Left colon (tissue), 2 donors: ENCODE measurements at regions not wholly inside any gene's neighbourhood (a gene's known extent, or its start where the extent isn't known, plus 50 kb on each side); places are given as distances from the start of the nearest gene placed in this dataset.
A peak's percentile ranks its signal among the peaks of the same experiment; 100 is the strongest.

ENCODE experiments used
- ATAC-seq: fragments of 200-7000 bp; cut with Tn5 transposase; one replicate; pipeline ENCODE4 v1.9.1; 2020; ENCODE audit warnings: mild to moderate bottlenecking, moderate library complexity
- DNase-seq, 2 donors: peaks; one replicate each; pipeline ENCODE4 v3.0.0-alpha.2; 2020
- intact Hi-C, 2 donors: fragments of 100-400 bp; cut with DNase I in 1 of 2; cut with micrococcal nuclease in 1 of 2; formaldehyde crosslinking; loops; one replicate each; pipeline versions ENCODE4 v1.11.2 to v1.14.0; 2022; cut with DNase I, micrococcal nuclease
- donor health status: DM: no; HTN: no; CAD: no.
- donor health status: DM: yes; HTN: yes; CAD: no.

DNA sequence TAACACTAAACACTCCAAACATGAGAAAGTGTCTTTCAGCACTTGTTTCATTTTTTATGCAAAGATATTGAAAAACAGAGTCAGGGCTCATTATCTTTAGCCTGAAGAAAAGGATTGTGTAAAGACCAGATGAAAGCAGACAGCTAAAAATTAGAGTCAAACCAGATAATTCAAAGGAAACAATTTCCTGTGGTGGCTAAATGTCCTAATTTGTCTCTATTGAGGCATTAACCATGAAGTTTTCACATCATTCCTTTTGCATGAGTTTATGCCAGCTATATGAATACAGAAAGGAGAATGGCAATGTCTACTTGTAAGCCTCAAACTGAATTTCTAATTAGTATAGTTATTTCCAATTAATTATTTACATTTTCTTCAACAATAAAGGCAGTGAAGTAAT is 338.5 kb downstream of the FSCB start:
- intact Hi-C loops, result no loop called here
- no peak for ATAC-seq
- DNase-seq, result no peak

DNA sequence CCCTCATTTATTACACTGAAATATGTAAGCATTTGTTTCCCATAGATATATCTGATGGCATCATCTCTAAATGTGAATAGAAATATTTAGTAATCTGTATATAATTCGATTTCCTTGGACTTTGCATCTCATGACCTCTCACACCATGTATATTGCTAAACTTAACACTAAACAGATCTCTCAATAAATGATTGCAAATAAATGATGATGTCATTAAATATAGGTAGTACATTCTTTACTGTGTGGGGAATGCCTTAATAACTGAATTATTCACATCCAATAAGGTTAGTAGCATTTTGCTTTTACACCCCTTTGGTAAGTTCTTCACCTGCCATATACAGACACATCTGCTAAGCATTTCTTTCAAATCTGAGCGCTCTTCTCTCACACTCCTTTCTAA is 340.5 kb downstream of the FSCB start:
- no peak for DNase-seq
- no peak for ATAC-seq
- intact Hi-C loops, result no loop called here

DNA sequence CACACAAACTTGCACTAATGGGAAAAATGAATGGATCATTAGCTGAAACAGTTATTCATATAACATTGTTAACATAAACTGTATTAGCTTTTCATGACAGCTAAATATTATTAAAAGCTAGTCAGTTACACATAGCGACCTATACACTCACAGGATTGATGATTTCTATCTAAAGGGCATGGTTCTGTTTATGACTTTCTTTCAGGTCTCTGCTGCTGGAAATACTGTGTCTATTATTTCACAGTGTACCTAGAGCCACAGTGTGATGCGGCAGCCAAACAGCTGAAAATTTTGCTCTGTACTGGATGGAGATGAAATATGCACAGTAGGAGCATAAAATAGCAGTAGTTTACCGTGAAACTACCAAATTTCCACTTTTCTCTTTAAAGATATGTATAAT is 341.1 kb downstream of the FSCB start:
- intact Hi-C loops, result no loop called here
- ATAC-seq (no peak), DNase-seq (no peak)

DNA sequence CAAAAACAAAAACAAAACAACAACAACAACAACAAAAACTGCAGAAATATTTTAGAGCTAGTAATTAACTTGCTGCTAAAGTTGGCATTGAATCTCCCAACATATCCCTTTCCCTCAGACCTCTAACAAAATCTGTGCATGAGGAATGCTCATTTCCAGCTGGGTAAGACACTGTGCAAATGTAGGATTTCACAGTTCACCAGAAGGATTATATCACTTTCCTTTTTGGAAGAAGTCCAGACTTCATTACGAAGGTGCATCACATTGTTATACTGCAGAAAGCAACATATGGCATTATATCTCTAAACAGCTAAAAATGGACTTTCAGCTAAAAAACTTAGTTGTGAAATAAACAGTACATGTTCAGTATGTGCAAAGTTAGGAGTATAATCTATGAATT is 341.8 kb downstream of the FSCB start:
- ATAC-seq (no peak), DNase-seq (no peak)
- intact Hi-C loops, result no loop called here

DNA sequence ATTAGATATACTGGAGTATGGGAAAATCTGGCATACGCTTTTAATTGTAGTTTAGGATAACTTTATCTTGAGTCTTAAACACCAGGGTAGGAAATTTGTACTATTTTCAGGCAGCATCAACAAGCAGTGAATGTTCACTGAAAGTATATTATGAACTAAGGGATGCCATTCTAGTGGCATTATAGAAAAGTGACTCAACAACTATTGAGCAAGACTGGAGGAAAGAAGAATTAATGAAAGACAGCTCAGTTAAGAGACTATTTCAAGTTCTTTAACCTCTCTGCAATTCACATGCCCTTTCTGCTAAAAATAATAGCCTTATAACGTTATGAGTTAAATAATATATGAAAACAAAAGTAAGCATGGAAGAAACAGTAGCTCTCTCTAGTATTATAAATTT is 343.1 kb downstream of the FSCB start:
- no peak for ATAC-seq
- DNase-seq, result no peak
- intact Hi-C loops, result no loop called here

DNA sequence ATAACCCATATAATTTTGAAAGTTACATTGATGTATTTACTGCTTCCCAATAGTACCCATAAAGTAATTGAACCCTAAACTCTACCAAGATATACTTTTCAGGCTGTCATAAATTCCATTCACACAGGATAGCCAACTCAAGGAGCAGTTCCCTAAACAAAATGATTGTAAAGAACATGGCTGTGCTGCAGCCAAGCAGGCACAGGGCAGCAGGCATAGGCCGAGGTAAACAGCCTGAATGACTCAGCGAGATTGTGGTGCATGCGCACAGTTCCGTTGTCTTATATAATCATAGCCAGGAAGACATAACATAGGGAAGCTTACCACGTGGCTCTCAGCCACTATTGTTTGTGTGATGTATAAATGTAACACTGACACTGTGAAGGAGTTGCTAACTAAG is 344.9 kb downstream of the FSCB start:
- ATAC-seq (peak; percentile 87), DNase-seq (peak in 1 of 2 donors; percentile 8)
- intact Hi-C loops, result no loop called here

DNA sequence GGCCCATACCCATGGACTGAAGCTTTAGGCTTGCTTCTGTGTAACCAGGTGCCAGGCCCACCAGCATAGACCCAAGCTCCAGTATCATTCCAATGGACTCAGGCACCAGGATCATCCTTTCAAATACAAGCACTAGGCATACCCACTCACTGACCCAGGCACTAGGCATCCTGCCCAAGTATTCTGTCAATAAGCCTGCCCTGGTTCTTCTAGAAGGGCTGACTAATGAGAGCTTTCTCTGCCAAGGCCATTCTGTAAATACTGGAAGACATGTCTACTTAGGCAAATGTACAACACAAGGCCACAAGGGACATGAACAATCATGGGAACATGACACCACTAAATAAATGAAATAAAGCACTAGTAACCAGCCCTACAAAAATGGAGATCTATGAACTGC is 352.2 kb downstream of the FSCB start:
- intact Hi-C loops, result no loop called here
- ATAC-seq (no peak), DNase-seq (no peak)

DNA sequence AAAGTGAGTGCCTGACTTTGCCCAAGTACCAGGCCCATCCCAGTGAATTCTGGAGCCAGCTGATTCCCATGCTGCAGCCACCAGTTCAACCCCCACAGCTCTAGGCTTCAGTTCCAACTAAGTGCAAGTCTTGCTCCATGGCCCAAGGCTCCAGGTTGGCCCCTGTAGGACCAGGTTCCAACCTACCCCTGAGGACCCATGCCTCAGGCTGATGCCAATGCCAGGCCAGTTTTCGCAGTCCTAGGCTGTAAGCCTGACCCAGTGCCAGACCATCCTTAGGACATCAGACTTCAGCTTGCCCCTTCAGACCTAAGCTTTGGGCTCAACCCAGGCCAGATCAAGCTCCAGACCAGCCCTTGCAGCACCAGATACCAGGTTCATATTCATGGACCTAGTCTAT is 352.6 kb downstream of the FSCB start:
- intact Hi-C loops, result no loop called here
- ATAC-seq (no peak), DNase-seq (no peak)

DNA sequence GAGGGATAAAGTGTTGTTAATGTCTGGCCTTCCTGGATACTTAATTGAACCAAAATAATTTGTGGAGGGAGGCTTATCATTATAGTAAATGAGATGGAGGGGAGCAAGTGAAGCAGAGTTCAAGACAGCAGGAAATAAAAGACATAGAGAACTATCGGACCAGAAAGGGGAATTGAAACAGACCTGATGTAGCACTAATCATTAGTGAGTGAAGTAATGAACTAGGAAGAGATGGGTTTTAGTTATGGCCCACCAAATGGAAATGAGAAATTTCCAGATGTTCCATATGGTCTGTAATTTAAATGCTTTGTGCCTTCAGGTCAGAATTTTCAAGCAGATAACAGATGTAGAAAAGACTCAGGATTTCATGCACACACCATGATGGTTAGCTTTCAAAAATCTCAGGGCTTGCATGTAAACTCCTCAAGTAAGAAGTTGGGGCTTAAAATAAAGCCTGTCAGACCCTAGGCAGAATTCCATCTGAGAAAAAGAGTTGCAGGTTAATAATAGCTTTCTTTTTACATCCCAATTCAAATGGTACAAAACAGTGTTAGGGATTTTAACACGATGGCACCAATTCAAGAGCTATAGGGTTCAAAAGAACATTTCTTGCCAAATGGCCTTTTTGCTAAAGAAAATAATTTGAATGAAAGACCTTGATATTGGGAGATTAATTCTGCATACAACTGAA is 355.8 kb downstream of the FSCB start:
- DNase-seq, result no peak
- intact Hi-C loops, result no loop called here
- no peak for ATAC-seq

DNA sequence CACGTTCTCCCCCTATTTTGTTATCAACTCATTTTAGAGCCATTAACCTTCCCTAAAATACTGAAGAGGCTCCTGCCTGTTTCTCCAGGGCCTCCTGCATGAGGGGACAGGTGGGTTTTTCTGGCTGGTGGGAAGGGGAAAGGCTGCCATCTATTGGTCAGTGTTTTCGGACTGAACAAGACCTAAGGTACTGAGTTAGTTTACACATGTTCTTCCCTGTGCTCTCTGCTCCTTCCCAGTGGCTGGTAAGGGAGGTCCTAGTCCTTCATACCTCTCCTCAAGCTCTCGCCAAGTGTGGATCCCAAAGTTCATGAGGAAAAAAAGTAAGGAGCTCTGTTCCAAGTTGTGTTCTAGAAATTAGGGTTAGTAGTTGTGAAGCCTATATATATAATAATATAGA is 357.5 kb downstream of the FSCB start:
- DNase-seq (no peak), ATAC-seq (no peak)
- intact Hi-C loops, result no loop called here

DNA sequence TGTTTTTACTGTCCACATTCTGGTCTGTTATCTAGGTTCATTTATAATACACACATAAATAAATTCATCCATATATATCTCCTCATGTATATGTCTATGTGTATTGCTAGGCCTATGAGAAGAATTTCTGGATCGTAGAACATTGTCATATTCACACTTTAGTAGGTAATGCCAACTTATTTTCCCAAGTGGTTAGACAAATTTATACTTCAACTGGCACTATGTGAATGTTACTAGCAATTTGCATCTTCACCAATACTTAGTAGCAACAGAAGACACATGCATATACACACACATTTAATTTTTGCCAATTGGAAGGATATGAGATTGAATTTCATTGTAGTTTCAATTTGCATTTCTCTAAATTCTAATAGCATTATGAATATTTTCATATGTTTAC is 365.1 kb downstream of the FSCB start:
- no peak for DNase-seq
- intact Hi-C loops, result no loop called here
- no peak for ATAC-seq

DNA sequence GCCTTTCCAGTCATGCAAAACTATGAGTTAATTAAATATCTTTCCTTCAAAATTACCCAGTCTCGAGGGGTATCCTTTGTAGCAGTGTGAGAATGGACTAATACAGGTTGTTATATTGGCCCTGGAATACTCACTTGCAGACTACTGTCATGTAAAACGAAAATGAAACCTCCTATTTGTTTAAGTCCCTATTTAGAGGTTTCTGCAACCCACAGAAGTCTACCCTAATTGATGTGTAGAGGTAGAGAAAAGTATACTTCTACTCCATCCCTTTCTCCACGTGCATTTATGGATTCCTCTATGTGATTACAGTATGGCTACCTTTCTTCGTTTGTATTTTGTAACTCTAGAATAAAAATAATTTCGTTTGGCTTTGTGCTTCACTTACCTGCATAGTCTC is 371.1 kb downstream of the FSCB start:
- intact Hi-C loops, result no loop called here
- ATAC-seq, result no peak

DNA sequence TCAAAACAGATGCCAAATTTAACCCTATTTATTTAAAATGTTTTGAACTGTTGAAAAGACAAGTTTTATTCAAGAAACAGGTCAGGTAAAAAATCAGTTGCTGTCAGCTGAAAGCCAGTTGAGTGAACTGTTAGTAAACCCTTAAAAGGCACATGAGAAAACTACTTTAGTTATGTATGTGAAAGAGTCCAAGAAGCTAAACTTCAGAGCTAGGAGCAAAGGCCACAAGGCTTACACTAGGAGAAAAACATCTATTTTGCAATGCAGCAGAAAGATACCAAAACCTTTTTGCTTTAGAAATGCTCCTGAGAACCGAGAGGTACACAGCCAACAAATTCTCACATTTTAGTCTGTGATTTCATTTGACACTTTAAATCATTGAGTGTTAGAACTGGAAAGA is 375.2 kb downstream of the FSCB start:
- ATAC-seq (no peak), DNase-seq (no peak)
- intact Hi-C loops, result no loop called here

More for the DNA sequence above, 371.1 kb downstream of the FSCB start:
- DNase-seq, result no peak

DNA sequence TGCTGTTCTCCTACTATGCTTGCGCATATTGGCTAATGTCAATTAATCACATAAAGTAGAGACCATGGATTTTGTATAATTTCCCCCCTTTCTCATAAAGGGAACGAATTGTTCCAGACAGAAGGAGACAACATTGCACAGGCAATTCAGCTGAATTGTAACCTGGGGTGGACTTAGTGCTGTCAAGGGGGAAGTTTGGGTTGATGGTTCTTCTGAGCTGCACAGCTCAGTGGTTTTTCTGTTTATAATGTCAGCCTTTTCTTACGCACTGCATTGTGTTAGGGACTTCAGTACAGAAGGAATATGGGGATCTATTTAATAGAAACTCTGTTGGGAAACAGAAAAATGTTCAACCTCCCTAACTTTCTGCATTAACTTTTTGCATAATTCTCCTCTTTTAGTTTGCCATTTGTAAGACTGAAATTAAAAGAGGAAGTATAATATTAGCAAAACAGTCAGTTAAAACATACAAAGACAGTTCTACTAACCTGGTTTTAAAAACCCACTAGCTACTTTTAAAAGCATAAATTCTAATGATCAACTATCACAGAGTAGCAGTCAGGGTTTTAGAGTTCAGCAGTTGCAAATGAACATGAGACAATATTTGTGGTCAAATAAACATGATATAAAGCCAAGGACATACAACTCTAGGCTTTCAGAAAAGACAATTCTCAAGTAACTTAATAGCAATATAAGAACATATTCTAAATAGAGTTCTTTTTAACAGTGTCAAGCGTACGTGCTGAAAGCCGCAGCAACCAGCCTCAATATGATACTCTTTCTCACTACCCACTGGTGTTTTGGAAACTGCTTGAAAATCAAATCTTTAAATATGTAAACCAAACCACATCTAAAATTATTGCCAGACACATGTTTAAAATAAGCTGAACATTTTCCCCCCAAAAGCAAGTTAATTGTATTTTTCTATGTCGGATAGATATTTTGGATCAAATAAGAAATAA is 393.0 kb downstream of the FSCB start:
- DNase-seq (no peak), ATAC-seq (no peak)
- intact Hi-C loops, result no loop called here

DNA sequence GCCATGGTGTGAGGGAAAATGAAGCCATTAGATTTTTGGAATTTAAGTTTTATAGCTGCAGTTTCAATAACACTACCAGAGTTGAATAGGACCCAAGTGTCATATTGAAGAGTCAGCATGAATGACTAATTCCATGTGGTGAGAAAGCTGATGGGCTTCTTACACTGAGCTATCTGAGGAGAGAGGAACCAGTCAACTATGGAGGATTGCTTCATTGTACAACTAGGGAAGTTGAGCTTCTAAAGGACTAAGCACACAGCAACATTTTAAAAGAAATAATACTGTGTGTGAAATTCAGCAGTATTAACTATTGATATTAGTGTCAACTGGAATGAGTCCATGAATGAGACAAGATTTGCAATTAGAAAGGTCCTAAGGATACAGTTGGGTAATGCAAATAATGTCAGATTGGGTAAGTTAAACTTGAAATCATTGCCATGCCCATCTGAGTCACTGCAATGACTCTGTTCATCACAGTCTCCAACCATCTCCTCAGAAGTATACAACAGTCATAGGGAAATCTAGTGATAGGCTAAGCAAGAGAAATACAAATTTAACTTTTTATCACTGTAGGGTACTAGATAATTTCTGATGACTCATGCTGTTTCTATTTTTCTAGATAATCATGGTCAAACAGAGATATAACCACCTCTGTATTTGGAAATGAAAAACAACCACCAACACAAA is 394.2 kb downstream of the FSCB start:
- intact Hi-C loops, result no loop called here
- no peak for DNase-seq
- no peak for ATAC-seq

DNA sequence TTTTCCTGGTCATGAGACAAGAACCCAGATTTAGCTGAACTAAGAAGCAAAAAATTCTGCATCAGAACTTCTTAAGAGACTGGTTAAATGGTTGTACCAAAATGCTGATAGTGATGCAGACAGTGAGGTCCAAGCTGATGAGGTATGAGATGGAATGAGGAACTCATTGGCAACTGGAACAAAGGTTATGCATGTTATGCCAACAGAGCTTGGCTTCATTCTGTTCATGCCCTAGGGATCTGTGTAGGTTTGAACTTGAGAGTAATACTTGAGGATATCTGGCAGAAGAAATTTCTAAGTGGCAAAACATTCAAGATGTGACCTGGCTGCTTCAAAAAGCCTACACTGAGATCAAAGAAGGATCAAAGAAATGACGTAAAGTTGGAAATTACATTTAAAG is 398.0 kb downstream of the FSCB start:
- intact Hi-C loops, result no loop called here
- ATAC-seq, result no peak
- DNase-seq, result no peak

DNA sequence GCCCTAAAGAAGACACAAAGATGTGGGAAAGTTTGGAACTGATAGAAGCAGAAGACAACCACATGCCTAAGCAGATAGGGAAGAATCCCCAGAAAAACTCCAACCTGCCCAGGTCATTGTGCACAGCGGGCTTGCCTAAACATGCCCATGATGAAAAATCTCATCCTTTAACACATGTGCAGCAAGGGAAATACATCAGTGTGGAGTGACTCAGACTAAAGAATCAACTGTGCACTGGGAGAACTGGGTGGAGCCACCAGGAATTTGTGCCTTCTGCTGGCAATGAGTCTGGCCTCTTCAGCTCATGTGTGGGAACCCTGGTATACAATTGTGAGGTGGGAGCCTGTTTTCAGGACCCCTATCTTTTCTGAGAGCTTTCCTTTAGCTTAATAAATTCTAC is 398.5 kb downstream of the FSCB start:
- DNase-seq, result no peak
- intact Hi-C loops, result no loop called here
- no peak for ATAC-seq

DNA sequence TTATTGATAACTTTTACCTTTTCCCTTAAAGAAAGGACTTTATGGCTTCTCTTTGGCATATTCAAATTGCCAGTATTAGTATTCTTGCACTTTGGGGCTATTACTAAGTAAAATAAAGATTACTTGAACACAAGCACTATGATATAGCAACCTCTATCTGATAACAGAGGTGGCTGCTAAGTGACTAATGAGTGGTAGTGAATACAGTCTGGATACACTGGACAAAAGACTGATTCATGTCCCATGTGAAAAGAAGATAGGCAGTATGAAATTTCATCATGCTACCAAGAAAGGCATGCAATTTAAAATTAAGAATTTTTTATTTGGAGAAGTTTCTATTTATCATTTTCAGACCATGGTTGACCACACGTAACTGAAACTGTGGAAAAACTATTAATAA is 399.9 kb downstream of the FSCB start:
- intact Hi-C loops, result no loop called here
- ATAC-seq (no peak), DNase-seq (no peak)

DNA sequence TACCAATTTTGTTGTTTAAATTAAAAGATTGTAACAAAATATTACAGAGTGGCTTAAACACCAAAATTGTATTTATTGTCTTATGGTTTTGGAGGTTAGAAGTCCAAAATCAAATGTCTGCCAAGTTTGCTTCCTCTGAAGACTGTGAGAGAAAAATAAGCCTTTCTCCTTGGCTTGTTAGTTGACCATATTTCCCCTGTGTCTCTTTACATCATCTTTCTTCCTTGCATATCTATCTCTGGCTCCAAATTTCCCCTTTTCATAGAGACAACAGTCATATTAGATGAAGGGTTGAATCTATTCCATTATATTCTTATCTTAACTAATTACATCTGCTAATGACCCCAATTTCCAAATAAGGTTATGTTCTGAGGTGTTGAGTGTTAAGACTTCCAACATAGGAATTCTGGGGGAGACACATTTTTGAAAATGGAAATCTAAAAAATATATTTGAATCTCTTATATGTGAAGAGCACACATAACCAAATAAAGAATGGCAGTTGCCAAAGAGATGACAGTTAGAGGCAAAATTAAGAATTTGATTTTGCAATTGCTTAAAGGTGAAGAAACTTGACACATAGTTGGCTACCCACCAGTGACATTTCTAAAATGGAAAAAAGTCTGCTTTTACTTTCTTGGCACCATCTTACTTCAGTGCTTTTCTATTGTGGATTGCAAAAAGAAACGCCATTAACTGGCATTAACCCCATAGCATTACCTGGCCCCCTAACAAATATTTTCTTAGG is 407.2 kb downstream of the FSCB start:
- DNase-seq (no peak), ATAC-seq (no peak)
- intact Hi-C loops, result no loop called here
